Fibroblast of lung (primary cell): ENCODE measurements at regions not wholly inside any gene's neighbourhood (a gene's known extent, or its start where the extent isn't known, plus 50 kb on each side); places are given as distances from the start of the nearest gene placed in this dataset.

Source experiments
- EZH2 ChIP-seq: IDR thresholded peaks from 2 replicates; pipeline ENCODE4 v1.5.1; 2012; ENCODE audit warnings: low read length, control low read depth, mild to moderate bottlenecking; ENCODE audit errors: missing control alignments
- TF ChIP-seq, protein P1 (sequence below), 2 donors: IDR thresholded peaks in 1 of 2; conservative IDR thresholded peaks in 1 of 2; 1 replicate in 1 of 2; 2 replicates in 1 of 2; pipeline ENCODE4 v1.5.1; 2011 to 2012; ENCODE audit warnings: low read length in 2 of 2, control low read depth in 1 of 2, inconsistent platforms in 1 of 2, low read depth in 1 of 2, mild to moderate bottlenecking in 1 of 2

DNA sequence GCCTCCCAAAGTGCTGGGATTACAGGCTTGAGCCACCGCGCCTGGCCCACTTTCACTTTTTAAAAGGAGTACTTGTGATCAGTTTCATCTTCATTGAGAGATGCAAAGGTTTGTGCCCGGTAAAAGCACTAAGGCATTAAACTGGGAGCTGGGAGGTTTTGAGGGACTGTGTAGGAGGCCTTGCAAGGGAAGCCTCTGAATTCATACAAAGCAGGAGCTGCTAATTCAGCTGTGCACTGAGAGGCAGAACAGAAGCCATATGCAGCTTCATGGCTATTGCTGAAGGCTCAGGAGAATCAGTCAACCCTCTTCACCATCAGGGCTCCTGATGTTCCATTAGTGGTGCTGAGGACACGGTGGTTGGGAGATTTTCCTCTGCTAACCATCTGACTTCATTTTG is 77.7 kb downstream of the GPR88 start:
- TF ChIP-seq, protein P1, sequence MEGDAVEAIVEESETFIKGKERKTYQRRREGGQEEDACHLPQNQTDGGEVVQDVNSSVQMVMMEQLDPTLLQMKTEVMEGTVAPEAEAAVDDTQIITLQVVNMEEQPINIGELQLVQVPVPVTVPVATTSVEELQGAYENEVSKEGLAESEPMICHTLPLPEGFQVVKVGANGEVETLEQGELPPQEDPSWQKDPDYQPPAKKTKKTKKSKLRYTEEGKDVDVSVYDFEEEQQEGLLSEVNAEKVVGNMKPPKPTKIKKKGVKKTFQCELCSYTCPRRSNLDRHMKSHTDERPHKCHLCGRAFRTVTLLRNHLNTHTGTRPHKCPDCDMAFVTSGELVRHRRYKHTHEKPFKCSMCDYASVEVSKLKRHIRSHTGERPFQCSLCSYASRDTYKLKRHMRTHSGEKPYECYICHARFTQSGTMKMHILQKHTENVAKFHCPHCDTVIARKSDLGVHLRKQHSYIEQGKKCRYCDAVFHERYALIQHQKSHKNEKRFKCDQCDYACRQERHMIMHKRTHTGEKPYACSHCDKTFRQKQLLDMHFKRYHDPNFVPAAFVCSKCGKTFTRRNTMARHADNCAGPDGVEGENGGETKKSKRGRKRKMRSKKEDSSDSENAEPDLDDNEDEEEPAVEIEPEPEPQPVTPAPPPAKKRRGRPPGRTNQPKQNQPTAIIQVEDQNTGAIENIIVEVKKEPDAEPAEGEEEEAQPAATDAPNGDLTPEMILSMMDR (conservative IDR thresholded peaks at IDR 0.05 in 1 of 2, IDR thresholded peaks at IDR 0.05 in 1 of 2; ENCODE audit: low read depth in 1 of 2, low read length in 2 of 2) = no peak
- TF ChIP-seq EZH2 = no peak
